ENCODE measurements at regions not wholly inside any gene's neighbourhood (a gene's known extent, or its start where the extent isn't known, plus 50 kb on each side); places are given as distances from the start of the nearest gene placed in this dataset.

- no peak for TF ChIP-seq CTCF (IDR thresholded peaks at IDR 0.05)
- no peaks in the 10 kb centered on the region for H3K4me1 ChIP-seq (ENCODE audit: low read depth)
- no peaks in the 10 kb centered on the region for H3K36me3 ChIP-seq (ENCODE audit: low read depth)
- no peak overlapping the region for H3K4me3 ChIP-seq
- DNase-seq (no peak), ATAC-seq (no peak)
- H3K9me3 ChIP-seq, result no peaks in the 10 kb centered on the region
- intact Hi-C loops (cut with DNase I, micrococcal nuclease), result no loop called here
These were observed 126.5 kb downstream of the C12orf75 start for GRCh38 chr12:105457026-105457425.

- intact Hi-C loops (cut with DNase I, micrococcal nuclease), result no loop called here
- no peaks in the 10 kb centered on the region for H3K4me1 ChIP-seq (ENCODE audit: low read depth)
- DNase-seq (no peak), ATAC-seq (no peak)
- no peak for TF ChIP-seq CTCF (IDR thresholded peaks at IDR 0.05)
- no peaks in the 10 kb centered on the region for H3K9me3 ChIP-seq
- no peaks in the 10 kb centered on the region for H3K36me3 ChIP-seq (ENCODE audit: low read depth)
- no peak overlapping the region for H3K4me3 ChIP-seq
These were observed 129.4 kb downstream of the C12orf75 start for GRCh38 chr12:105459760-105460330.

GRCh38 chr12:105461271-105461943, 130.9 kb downstream of the C12orf75 start:
- no peaks in the 10 kb centered on the region for H3K9me3 ChIP-seq
- TF ChIP-seq CTCF (IDR thresholded peaks at IDR 0.05), result no peak
- H3K4me3 ChIP-seq, result no peak overlapping the region
- no peaks in the 10 kb centered on the region for H3K4me1 ChIP-seq (ENCODE audit: low read depth)
- DNase-seq, result no peak
- no peak for ATAC-seq
- intact Hi-C loops (cut with DNase I, micrococcal nuclease), result no loop called here
- no peaks in the 10 kb centered on the region for H3K36me3 ChIP-seq (ENCODE audit: low read depth)

- DNase-seq, result no peak
- TF ChIP-seq CTCF (IDR thresholded peaks at IDR 0.05), result no peak
- H3K4me3 ChIP-seq, result no peak overlapping the region
- no peaks in the 10 kb centered on the region for H3K4me1 ChIP-seq (ENCODE audit: low read depth)
- ATAC-seq, result no peak
- intact Hi-C loops (cut with DNase I, micrococcal nuclease), result no loop called here
- H3K9me3 ChIP-seq, result no peaks in the 10 kb centered on the region
- H3K36me3 ChIP-seq (ENCODE audit: low read depth), result no peaks in the 10 kb centered on the region
These were observed 131.7 kb downstream of the C12orf75 start for GRCh38 chr12:105461944-105462762.

GRCh38 chr12:105462831-105463230, 132.3 kb downstream of the C12orf75 start:
- Histone ChIP-seq H3K36me3 (ENCODE audit: low read depth) (no peaks in the 10 kb centered on the region), H3K4me1 (ENCODE audit: low read depth) (no peaks in the 10 kb centered on the region), H3K9me3 (no peaks in the 10 kb centered on the region), H3K4me3 (no peak overlapping the region)
- DNase-seq (no peak), ATAC-seq (no peak)
- intact Hi-C loops (cut with DNase I, micrococcal nuclease), result no loop called here
- no peak for TF ChIP-seq CTCF (IDR thresholded peaks at IDR 0.05)

Measured in mucosa of descending colon (tissue), 3 donors.